Vagina (tissue), 2 donors: ENCODE measurements at regions not wholly inside any gene's neighbourhood (a gene's known extent, or its start where the extent isn't known, plus 50 kb on each side); places are given as distances from the start of the nearest gene placed in this dataset.

ENCODE experiments used
- POLR2A ChIP-seq, 2 donors: fragments of 450-650 bp; IDR thresholded peaks; one replicate each; pipeline ENCODE4 v1.6.1; 2017; ENCODE audit warnings: antibody characterized with exemption in 2 of 2, mild to moderate bottlenecking in 2 of 2, moderate library complexity in 2 of 2
- TF ChIP-seq, protein P1 (sequence below), 3 experiments: fragments of 450-650 bp in 2 of 3; fragments of 200-600 bp in 1 of 3; sonication (generic) in 1 of 3; IDR thresholded peaks; one replicate each; pipeline ENCODE4 v1.5.1; 2017 to 2019; ENCODE audit warnings: antibody characterized with exemption in 3 of 3, mild to moderate bottlenecking in 2 of 3, moderate library complexity in 2 of 3

DNA sequence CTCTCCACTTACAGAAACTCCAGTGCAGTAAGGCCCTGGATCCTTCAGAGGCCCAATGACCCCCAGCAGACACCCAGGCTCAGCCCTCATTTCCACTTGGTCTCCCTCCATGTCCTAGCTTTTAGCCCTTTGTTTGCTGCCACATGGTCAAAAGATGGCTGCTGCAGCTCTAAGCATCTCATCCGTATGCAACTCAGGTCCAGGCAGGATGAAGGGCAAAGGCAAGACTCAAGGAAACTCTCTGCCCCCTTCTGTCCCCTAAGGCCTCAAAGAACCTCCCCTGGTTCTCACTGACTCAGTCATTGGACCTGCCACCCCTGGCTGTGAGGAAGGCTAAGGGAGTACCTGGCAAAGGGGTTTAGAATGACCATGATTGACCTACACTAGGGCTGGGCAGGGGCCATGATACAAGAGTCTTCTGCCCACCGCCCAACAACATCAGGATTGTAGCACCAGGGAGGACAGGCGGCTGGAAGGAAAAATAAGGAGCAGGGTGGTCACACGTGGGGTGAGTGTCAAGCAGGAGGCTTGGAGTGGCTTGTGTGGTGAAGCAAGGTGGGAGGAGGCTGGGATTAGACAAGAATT lies 303.8 kb upstream of the ZMIZ1 start:
- TF ChIP-seq, protein P1, sequence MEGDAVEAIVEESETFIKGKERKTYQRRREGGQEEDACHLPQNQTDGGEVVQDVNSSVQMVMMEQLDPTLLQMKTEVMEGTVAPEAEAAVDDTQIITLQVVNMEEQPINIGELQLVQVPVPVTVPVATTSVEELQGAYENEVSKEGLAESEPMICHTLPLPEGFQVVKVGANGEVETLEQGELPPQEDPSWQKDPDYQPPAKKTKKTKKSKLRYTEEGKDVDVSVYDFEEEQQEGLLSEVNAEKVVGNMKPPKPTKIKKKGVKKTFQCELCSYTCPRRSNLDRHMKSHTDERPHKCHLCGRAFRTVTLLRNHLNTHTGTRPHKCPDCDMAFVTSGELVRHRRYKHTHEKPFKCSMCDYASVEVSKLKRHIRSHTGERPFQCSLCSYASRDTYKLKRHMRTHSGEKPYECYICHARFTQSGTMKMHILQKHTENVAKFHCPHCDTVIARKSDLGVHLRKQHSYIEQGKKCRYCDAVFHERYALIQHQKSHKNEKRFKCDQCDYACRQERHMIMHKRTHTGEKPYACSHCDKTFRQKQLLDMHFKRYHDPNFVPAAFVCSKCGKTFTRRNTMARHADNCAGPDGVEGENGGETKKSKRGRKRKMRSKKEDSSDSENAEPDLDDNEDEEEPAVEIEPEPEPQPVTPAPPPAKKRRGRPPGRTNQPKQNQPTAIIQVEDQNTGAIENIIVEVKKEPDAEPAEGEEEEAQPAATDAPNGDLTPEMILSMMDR (IDR thresholded peaks at IDR 0.05), result no peak
- no peak for TF ChIP-seq POLR2A (IDR thresholded peaks at IDR 0.05)
